ENCODE measurements at regions not wholly inside any gene's neighbourhood (a gene's known extent, or its start where the extent isn't known, plus 50 kb on each side); places are given as distances from the start of the nearest gene placed in this dataset.

DNA sequence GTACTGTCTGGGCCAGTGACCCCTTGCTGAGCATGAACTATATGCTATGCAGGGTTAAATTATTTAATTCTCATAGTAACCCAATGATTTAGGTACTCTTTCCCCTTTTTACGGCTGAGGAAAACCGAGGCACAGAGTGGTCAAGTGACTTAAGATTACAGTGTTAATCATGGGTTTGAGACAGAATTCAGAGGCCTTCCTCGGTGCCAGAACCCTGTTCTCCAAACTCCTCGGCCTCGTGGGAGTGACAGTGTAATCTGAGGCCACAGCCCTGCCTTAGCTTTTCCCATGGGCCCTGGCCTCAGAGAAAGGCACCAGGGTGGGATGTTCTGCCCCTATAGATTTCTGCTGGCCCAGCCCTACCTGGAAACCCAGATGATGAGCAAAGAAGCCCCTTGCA is 86.4 kb upstream of the ZNF648 start:
- DNase-seq: no peak

DNA sequence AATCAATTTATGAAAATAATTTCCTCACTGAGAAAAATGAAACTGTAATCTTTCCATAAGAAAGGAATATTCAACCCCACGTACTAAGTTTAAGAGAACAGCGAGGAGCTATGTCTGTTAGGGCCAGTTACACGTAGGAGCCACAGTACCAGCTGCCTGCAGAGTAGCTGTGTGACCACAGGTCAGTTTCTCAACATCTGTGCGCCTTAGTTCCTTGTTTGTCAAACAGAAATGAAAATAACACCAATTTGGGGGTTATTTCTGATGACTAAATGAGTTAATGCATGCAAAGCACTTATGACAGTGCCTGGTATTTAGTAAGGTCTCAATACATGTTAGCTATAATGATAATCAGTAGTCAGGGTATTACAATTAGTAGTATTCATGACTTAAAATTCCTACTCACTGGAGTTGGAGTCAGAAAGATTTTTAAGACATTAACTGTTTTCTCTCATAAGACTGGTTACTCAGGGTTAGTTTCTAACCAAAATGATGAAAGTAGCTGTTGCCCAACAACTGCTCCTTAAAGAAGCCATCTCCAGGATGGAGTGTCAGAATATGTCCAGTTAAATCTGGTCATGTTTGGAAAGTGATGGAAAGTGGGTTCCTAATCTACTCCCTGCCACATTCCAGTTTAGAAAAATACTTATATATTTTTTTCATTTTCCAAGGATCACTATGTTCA is 85.8 kb upstream of the ZNF648 start:
- DNase-seq: no peak

DNA sequence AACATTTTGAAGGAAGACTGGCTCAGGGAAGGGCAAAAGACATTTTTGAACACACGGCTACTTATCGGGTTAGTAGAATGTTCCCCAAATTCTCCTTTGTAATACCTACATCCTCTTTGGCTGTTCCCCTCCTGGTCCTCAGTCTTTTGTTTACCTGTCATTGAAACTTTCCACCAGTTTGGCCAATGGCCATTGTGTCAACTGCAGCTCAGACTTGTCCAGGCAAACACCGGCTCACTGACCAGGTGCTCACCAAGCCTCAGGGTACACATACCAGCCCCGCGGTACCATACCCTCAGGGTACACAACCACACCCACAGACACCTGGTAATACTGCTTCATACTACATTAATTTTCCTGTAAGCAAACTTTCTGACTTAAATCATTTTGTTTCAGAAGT is 84.8 kb upstream of the ZNF648 start:
- DNase-seq: no peak

DNA sequence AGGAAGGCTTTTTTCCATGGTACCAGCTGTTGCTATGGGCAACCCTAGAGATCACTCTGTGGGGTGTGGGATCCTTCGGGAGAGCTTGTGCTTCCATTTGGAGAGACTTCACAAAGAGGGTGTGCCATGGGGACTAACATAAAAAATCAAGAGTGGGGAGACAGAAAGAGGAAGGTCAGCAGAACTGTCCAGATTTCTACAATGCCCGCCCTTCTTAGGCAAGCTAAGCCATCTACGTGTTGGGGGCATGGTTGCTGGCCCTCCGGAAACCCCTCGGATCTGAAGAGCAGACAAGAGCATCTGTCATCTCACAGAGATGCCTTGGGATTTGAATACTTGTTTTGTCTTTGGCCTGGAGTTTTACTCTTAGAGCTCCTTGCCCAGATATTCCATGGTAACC is 83.9 kb upstream of the ZNF648 start:
- no peak for DNase-seq

DNA sequence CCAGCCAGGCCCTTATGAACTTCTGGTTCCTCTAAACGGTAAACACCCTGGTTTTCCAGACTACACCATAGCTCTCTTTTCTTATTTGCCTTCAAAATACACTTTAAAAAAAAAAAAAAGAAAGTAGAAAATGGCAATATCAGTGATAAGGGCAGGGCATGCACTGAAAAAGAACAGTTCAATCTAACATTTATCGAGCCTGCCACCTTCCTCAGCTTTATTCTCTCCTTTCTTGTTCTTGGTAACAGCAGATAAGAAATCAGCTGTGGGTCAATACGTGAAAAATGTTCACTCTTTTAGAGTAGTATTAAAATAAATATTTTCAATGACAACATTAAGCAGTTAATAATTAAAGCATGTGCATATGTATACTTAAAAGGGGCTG is 83.1 kb upstream of the ZNF648 start:
- no peak for DNase-seq

DNA sequence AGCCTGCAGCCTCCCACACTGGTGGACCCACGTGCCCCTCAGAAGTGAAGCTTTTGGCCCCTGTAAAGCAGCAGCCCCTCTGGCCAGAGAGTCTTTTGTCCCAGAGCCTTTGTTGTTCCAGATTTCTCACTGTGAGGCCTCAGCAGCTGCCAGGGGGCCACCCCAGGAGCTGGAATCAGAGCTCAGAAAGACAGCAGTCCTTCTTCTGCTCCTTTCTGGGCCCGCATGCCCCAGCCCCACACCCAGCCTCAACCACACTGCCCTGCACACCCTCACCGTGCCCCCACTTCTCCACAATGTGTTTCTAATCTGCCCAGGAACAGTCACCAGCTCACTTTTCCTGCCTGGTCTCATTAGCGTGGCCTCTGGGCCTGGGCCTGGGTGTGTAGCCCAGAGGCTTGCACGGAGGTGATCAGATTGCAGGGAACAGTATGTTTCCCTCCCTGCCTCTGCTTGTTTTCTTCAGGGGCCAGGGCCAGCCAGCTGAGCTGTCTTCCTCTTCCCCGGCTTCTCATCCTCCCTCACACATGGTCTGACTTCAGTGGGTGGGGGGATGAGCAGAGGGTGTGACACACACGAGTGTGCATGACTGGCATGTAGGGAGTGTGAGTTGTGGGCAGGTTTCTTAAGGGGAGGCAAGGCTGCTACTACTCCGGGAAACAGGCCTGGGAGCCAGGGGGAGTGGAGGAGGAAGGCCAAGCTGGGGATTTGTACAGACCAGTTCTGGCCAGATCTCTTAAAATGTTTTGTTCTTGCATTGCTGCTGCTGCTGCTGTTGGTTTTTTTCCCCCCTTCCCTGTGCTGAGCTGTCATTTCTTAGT is 82.5 kb upstream of the ZNF648 start:
- DNase-seq: no peak

DNA sequence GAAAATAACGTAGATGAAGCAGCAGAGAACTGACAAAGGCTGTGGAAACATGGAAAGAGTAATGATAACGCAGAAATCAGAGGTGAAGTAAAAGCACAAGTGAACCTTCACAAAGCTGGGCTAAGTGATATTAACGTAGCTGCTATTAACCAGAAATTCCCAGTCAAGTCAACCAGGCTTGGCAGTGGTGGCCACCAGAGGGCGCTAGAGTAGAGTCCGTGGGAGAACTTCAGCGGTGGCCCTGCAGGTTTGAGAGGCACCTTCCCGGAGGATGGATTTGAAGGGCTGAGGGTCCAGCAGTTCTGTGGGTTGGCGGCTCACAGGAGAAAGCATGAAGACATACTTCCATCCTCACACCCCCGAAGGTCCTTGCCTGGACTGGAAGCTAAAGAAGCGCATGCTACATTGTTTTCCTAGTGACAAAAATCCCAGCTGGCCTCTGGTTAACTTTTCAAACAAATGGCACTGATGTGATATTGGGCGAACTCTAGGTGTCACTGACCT is 81.7 kb upstream of the ZNF648 start:
- DNase-seq: peak; percentile 82

DNA sequence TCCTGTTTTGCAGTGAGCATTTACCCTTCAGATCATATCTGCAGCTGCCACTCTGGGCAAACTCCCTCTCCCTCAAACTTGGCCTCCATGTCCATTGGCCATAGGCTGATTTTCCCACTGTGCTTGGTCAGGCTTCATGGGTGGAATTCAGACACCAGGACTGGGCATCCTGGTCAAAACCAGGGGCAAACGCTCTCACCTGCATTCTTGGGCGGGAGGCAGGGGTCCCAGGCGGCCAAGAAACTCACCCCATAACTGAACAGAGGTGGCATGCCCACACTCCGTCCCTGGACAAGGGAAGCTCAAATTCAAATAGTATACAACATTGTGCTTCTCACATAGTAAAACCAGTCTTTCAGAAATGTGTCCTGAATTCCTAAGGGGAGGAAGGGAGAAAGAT is 81.1 kb upstream of the ZNF648 start:
- no peak for DNase-seq

DNA sequence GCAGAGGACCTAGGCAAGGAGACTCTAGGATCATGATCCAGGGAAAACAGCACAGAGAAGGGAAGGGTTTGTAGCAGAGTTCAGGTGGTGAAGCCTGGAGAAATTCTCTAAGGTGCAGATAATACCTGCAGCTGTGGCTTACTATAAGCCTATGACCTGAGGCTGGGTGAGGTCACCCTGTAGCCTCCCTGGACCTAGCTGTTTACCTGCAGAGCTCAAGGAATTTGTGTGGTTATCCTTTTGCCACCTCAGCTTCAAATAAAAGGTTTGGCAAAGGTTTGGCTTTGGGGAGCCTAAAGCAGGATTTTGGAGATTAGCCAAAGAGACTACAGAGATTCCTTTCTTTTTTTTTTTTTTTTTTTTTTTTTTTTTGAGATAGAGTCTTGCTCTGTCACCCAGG is 79.5 kb upstream of the ZNF648 start:
- no peak for DNase-seq

DNA sequence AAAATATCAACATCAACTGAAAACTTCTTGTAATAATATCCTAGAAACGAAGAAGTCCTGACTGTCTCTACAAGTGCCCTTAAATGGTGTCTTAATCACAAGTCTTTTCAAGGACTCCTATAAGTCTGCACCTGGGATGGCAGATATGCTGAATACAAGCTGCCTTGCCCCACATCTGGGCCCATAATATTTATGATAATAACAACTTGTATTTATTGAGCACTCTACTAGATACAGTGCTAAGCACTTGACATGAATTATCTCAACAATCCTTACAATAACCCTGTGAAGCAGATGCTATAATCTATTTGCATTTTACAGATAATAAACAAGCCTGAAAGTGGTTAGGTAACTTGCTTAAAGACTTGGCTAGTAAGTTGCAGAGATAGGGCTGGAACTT is 78.0 kb upstream of the ZNF648 start:
- DNase-seq: no peak

DNA sequence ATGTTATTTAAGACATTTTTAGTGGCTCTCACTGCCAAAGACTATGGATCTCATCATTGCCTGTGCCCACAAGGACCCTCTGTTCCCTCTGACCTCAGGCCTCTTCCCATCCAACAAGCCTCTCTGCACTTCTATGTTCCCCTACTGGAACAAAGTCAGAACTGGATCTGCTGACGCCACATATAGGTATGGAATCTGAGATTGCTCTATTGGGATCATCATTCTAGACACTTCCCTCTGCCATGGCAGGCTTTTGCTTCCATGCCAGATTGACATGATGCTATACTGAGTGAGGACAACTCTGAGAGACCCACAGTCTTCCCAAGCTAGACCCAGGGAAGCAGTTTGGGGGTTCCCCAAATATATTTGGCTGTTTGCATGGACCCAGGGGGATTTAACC is 76.0 kb upstream of the ZNF648 start:
- DNase-seq: no peak

DNA sequence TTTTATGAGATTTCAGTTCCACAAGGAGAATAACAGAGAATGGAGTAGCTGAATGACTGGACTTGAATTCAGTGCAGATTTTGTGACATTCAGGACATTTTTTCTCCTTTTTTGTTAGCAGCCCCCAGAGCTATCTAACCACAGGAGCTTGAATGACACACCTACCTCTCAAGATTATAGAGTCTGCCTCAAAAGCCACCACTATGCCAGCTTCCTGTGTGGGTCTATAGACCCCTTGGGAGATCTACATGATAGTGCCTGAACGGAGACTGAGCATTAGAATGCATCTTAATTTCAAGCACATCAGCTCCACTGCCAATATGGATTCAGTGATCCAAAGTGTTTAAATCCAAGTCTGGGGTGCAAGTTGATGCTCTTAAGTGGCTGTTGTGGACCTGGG is 74.4 kb upstream of the ZNF648 start:
- no peak for DNase-seq

DNA sequence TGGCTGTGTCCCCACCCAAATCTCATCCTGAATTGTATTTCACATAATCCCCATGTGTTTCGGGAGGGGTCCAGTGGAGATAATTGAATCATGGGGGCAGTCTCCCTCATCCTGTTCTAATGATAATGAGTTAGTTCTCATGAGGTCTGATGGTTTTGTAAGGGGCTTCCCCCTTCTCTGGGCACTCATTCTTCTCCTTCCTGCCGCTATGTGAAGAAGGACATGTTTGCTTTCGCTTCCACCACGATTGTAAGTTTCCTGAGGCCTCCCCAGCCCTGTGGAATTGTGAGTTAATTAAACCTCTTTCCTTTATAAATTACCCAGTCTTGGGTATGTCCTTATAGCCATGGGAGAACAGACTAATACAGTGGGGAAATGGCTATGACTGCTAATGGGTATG is 72.7 kb upstream of the ZNF648 start:
- DNase-seq: no peak

DNA sequence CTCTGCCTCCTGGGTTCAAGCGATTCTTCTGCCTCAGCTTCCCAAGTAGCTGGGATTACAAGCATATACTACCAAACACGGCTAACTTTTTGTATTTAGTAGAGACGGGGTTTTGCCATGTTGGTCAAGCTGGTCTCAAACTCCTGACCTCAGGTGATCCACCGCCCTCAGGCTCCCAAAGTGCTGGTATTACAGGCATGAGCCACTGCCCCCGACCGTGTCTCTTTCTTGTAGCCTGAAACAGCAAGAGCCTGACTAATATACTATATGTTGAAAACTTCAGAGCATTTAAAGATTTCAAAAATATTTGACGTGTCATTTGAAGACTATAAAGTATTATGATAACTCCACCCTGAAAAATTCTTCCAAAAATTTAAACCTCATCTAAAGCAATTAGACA is 71.7 kb upstream of the ZNF648 start:
- no peak for DNase-seq

DNA sequence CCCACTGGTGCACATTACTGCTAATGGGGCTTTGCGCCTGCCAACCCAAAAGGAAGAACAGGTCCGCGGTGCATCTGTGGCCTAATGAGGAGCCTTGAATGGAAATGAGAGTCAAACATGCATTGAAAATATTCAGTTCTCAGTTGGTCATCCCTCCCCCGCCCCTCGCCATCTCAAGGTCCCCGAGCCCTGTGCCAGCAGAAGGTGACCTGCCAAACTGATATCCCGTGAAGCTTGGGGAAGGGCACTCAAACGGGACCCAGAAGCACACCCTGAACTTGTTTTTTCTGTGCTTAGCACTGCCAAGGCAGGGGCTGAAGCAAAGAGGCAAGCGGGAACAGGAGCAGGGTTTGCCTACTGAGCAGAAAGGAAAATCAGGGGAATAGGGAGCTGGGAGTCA is 67.9 kb upstream of the ZNF648 start:
- no peak for DNase-seq

DNA sequence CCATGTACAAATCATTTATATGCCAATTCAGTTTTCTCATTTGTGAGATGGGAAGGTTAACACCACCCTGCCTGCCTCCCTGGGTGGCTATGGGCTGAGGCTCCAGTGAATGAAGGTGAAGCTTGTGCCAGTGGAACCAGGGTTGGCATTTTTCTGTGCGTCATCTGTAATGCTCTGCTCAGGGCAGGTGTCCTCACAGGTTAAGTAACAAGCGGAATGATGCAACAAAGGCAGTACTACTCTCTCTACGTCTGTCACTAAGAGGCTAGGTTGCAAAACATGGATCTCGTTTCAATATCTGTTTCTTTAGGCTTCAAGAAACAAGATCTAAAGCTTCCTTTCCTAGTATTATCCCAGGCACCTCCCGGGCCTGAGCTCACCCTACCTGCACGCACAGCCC is 67.0 kb upstream of the ZNF648 start:
- DNase-seq: no peak

DNA sequence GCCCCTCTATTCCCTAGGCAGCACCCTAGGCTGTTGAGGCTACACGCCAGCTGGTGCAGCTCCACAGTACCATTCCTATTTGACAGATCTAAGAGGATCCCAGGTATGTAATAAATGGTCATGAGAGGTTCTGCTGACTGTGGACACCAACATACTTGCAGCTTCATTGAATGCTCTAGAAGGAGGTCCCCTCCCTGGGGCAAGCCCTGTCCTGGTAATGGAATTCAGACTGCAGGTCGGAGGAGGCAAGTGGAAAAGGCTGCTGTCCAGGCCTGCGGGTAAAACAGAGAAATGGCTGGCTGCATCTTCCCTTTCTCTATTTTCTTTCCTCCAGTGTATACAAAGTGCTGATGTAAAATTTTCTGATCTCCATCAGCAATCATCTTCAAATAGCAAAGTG is 66.1 kb upstream of the ZNF648 start:
- no peak for DNase-seq

DNA sequence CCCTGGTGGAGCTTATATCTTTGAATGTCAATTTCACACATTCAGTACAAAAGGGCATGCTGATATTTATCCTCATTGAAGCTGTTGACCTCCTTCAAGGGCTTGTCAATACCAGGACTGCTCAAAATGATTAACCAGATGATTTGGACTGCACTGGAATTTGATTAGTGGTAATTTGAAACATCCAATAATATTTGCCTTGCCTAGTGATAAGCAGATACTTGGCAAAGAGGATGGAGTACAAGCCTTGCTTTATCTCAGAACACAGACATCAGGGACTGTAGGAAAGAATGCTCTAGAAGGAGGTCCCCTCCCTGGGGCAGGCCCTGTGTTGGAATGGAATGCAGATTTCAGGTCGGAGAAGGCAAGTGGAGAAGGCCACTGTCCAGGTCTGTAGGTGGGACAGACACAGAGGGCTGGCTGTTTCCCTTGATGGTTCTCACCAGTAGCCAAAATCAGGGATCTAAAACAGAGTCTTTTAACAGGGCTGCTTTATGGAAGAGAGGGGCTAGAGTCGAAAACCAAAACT is 64.8 kb upstream of the ZNF648 start:
- no peak for DNase-seq

DNA sequence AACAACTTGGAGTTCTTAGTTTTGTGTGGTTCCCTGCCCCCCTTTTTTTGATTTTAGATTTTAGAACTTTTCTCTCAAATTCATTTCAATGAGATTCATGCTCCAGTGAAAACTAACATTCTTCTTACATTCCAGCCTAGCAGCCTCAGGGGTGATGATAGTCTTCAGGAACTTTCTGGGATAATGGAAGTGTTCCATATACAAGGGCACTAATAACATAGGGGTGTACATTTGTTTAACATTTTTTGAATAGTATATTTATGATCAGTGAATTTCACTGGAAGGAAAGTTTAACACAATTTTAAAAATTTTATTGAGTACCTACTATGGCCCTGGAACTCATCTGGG is 61.4 kb upstream of the ZNF648 start:
- no peak for DNase-seq

DNA sequence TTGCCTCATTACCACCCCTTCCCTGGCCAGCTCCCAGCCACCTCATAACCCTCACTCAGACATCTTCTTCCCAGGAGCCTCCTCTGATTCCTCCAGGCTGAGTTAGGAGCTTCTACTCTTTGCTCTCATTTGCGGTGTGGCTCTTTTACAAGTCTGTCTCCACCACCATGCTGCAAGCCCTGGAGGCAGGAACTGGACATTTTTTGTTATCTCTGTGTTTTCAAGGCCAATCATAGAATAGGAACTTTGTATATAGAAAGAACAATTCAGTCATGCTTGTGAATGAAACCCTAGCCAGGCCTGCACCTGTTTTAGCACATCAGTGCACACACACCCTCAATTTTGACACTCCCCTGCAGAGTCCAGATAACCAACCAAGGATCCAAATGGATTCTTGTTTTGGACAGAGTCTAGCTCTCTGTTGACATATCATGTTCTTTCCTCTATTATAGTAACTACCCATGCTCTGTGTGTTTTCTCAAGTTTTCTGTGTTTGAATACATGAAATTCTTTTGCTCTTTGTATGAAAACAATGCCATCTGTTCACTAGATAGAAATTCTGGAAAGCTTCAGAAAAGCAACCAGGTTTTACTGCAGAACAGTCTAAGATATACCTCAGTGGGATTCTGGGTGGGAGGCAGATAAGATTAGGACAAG is 60.9 kb upstream of the ZNF648 start:
- DNase-seq: no peak

DNA sequence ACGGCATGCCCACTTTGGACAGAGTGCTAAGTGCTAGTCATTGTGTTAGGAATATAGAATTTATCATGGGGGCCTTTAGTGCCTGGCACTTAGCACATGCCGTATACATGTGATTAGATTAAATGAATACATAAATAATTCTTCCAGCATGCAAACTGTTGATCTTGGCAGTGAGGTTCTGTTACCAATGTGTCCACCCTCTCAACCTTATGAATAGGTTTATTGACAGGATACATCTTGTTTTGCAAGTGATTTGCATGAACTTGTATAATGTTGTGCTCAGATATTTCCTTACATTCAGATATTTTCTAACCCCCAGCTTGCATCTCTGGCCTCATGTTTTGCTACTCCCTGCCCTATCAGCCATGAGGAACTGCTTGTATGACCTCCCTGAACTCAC is 60.3 kb upstream of the ZNF648 start:
- DNase-seq: no peak

DNA sequence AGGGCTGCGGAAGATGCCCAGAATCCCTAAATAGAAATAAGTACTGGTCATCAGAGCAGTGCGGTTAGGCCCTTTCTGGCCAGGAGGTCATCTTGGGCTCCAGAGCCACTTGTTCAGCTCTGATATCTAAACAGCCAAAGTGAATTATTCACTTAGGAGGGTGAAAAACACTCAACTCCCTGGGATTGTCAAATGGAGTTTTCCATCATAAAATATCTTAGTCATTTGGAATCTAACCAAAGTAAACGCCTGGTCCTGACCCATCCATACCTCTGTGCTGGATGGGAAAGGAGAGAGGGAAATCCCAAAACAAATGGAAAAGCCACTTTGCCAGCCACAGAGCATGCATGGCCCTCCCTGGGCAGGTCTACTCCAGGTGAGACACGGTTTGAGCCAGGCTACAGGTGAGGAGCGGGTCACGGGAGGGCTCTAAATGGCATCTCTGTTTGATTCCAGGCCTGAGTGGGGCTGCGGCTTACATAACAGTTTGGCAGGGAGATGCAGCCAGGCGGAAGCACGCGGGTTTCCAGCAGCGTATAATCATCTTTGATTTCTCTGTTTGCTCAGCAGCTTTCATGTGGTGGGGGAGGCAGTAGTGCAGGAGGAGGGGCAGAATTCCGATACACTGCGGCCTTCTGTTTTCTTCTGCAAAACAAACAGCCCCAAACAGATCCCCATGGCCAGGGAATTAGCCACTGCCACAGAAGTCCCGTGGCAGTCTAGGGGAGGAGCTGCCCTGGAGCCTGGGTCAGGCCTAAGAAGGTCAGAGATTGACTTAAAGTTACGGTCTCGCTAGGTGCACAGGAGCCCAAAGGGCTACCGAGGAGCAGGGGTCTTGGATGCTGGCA is 59.1 kb upstream of the ZNF648 start:
- no peak for DNase-seq

DNA sequence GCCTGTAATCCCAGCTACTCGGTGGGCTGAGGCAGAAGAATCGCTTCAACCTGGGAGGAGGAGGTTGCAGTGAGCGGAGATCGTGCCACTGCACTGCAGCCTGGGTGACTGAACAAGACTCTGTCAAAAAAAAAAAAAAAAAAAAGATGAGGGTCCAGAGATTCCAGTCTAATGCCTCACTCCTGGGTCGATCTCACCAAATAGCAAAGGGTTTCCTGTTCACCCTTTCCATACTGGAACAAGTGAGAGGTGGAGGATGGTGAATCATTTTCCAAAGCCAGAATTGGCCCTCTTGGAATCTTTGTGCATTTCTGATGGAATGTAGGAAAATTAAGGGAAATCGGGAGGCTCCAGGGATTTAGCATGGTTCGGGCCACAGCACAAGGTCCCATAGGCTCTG is 58.1 kb upstream of the ZNF648 start:
- no peak for DNase-seq
